K562 (cell line): ENCODE measurements at regions not wholly inside any gene's neighbourhood (a gene's known extent, or its start where the extent isn't known, plus 50 kb on each side); places are given as distances from the start of the nearest gene placed in this dataset.

Experiments used
- L3MBTL2 ChIP-seq: fragments of 450-650 bp; IDR thresholded peaks from 2 replicates; pipeline ENCODE4 v1.6.1; 2016; ENCODE audit warnings: mild to moderate bottlenecking, moderate library complexity
- NFRKB ChIP-seq: fragments of 450-650 bp; IDR thresholded peaks from 2 replicates; pipeline ENCODE4 v1.6.1; 2016; ENCODE audit warnings: low read depth
- PHF8 ChIP-seq: fragments of 200-600 bp; sonication (generic); IDR thresholded peaks from 2 replicates; pipeline ENCODE4 v1.6.1; 2012; ENCODE audit warnings: mixed run types, mild to moderate bottlenecking, inconsistent platforms, low read length, moderate library complexity, borderline replicate concordance
- STAT5B ChIP-seq: fragments of 250-450 bp; sonication (Bioruptor Pico); IDR thresholded peaks from 2 replicates; pipeline ENCODE4 v1.8.0; 2021; ENCODE audit warnings: mild to moderate bottlenecking, inconsistent platforms

GRCh38 chr16:65289022-65289421, 167.2 kb upstream of the CDH11 start:
- TF ChIP-seq STAT5B: no peak
- no peak for TF ChIP-seq PHF8
- no peak for TF ChIP-seq NFRKB
- TF ChIP-seq L3MBTL2: no peak
